ENCODE measurements at regions not wholly inside any gene's neighbourhood (a gene's known extent, or its start where the extent isn't known, plus 50 kb on each side); places are given as distances from the start of the nearest gene placed in this dataset.

- Histone ChIP-seq H3K9me2 (replicated peaks; ENCODE audit: low read depth, low read length) (no peaks in the 10 kb centered on the region), H3K4me2 (ENCODE audit: low read depth, low read length, poor library complexity, severe bottlenecking) (no peak overlapping the region), H3K36me3 (ENCODE audit: insufficient read depth, low read length) (no peaks in the 10 kb centered on the region), H4K20me1 (ENCODE audit: insufficient read depth, low read length, poor library complexity, severe bottlenecking) (no peaks in the 10 kb centered on the region), H3F3A (ENCODE audit: low read depth) (no peaks in the 10 kb centered on the region), H3K4me3 (ENCODE audit: low read length, poor library complexity, severe bottlenecking) (no peak overlapping the region), H3K79me2 (ENCODE audit: insufficient read depth, low read length) (no peaks in the 10 kb centered on the region), H3K4me1 (ENCODE audit: insufficient read depth, low read length, poor library complexity, severe bottlenecking) (no peaks in the 10 kb centered on the region), H3K9me3 (ENCODE audit: insufficient read depth, low read depth, low read length) (no peaks in the 10 kb centered on the region), H3K9ac (ENCODE audit: low read depth, low read length, poor library complexity, severe bottlenecking) (no peak overlapping the region), H3K27me3 (ENCODE audit: insufficient read depth, low read length, poor library complexity, severe bottlenecking) (no peaks in the 10 kb centered on the region), H2AFZ (ENCODE audit: low read length) (no peak overlapping the region)
- no peak for TF ChIP-seq CTCF (conservative IDR thresholded peaks at IDR 0.05; ENCODE audit: low read length)
- no peak for TF ChIP-seq EZH2phosphoT487 (IDR thresholded peaks at IDR 0.05; ENCODE audit: borderline replicate concordance)
Observed at GRCh38 chr13:72062566-72062965, 195.6 kb upstream of the DACH1 start.

GRCh38 chr13:72061613-72062012 is 194.6 kb upstream of the DACH1 start:
- Histone ChIP-seq H3K4me3 (ENCODE audit: low read length, poor library complexity, severe bottlenecking) (no peak overlapping the region), H3K27me3 (ENCODE audit: insufficient read depth, low read length, poor library complexity, severe bottlenecking) (no peaks in the 10 kb centered on the region), H3K4me1 (ENCODE audit: insufficient read depth, low read length, poor library complexity, severe bottlenecking) (no peaks in the 10 kb centered on the region), H3K4me2 (ENCODE audit: low read depth, low read length, poor library complexity, severe bottlenecking) (no peak overlapping the region), H3K9me2 (replicated peaks; ENCODE audit: low read depth, low read length) (no peaks in the 10 kb centered on the region), H2AFZ (ENCODE audit: low read length) (no peak overlapping the region), H3K9ac (ENCODE audit: low read depth, low read length, poor library complexity, severe bottlenecking) (no peak overlapping the region), H3F3A (ENCODE audit: low read depth) (no peaks in the 10 kb centered on the region), H3K79me2 (ENCODE audit: insufficient read depth, low read length) (no peaks in the 10 kb centered on the region), H4K20me1 (ENCODE audit: insufficient read depth, low read length, poor library complexity, severe bottlenecking) (no peaks in the 10 kb centered on the region), H3K36me3 (ENCODE audit: insufficient read depth, low read length) (no peaks in the 10 kb centered on the region), H3K9me3 (ENCODE audit: insufficient read depth, low read depth, low read length) (no peaks in the 10 kb centered on the region)
- TF ChIP-seq EZH2phosphoT487 (IDR thresholded peaks at IDR 0.05; ENCODE audit: borderline replicate concordance), result no peak
- TF ChIP-seq CTCF (conservative IDR thresholded peaks at IDR 0.05; ENCODE audit: low read length), result no peak

- no peaks in the 10 kb centered on the region for H3K36me3 ChIP-seq (ENCODE audit: insufficient read depth, low read length)
- no peak overlapping the region for H2AFZ ChIP-seq (ENCODE audit: low read length)
- H3K27me3 ChIP-seq (ENCODE audit: insufficient read depth, low read length, poor library complexity, severe bottlenecking), result no peaks in the 10 kb centered on the region
- no peak overlapping the region for H3K9ac ChIP-seq (ENCODE audit: low read depth, low read length, poor library complexity, severe bottlenecking)
- no peaks in the 10 kb centered on the region for H3K9me3 ChIP-seq (ENCODE audit: insufficient read depth, low read depth, low read length)
- H3K9me2 ChIP-seq (replicated peaks; ENCODE audit: low read depth, low read length), result 0 out of 2 replicates have a peak, but pooled peaks cover 3% of the 10 kb centered on the region
- H3K79me2 ChIP-seq (ENCODE audit: insufficient read depth, low read length), result no peaks in the 10 kb centered on the region
- no peaks in the 10 kb centered on the region for H3K4me1 ChIP-seq (ENCODE audit: insufficient read depth, low read length, poor library complexity, severe bottlenecking)
- no peaks in the 10 kb centered on the region for H3F3A ChIP-seq (ENCODE audit: low read depth)
- no peak for TF ChIP-seq EZH2phosphoT487 (IDR thresholded peaks at IDR 0.05; ENCODE audit: borderline replicate concordance)
- TF ChIP-seq CTCF (conservative IDR thresholded peaks at IDR 0.05; ENCODE audit: low read length), result no peak
- no peak overlapping the region for H3K4me3 ChIP-seq (ENCODE audit: low read length, poor library complexity, severe bottlenecking)
- H4K20me1 ChIP-seq (ENCODE audit: insufficient read depth, low read length, poor library complexity, severe bottlenecking), result no peaks in the 10 kb centered on the region
- H3K4me2 ChIP-seq (ENCODE audit: low read depth, low read length, poor library complexity, severe bottlenecking), result no peak overlapping the region
Observed at GRCh38 chr13:72050251-72050650, 183.2 kb upstream of the DACH1 start.

All from Loucy (cell line).